Activated CD8-positive, alpha-beta T cell treated with anti-CD3 and anti-CD28 coated beads for 36 hours (primary cell): ENCODE measurements at regions not wholly inside any gene's neighbourhood (a gene's known extent, or its start where the extent isn't known, plus 50 kb on each side); places are given as distances from the start of the nearest gene placed in this dataset.

Experiments
- ATAC-seq: fragments of 200-7000 bp; cut with Tn5 transposase; one replicate; pipeline ENCODE4 v1.10.0; 2021; ENCODE audit warnings: mild to moderate bottlenecking, moderate library complexity
- CTCF ChIA-PET: fragments of 350-600 bp; sonication (Branson Sonifier 250); formaldehyde crosslinking; loops from one replicate; lab custom pipeline; 2021; ENCODE audit warnings: antibody characterized with exemption; lab: Charles Lee
- POLR2A ChIA-PET: fragments of 350-600 bp; sonication (Branson Sonifier 250); formaldehyde crosslinking; loops from one replicate; lab custom pipeline; 2021; ENCODE audit warnings: antibody characterized with exemption; lab: Charles Lee
- DNase-seq: peaks from one replicate; pipeline ENCODE4 v3.0.0-alpha.2; 2020
- H3K27ac Mint-ChIP-seq: one replicate; pipeline ENCODE4 v1.8.0; 2021; ENCODE audit warnings: mild to moderate bottlenecking, mixed read lengths
- H3K27me3 Mint-ChIP-seq: one replicate; pipeline ENCODE4 v1.8.0; 2021; ENCODE audit warnings: mixed read lengths
- H3K36me3 Mint-ChIP-seq: one replicate; pipeline ENCODE4 v1.8.0; 2021; ENCODE audit warnings: low read depth, mixed read lengths
- H3K4me1 Mint-ChIP-seq: one replicate; pipeline ENCODE4 v1.8.0; 2021; ENCODE audit warnings: low read depth, mixed read lengths
- H3K4me3 Mint-ChIP-seq: one replicate; pipeline ENCODE4 v1.8.0; 2021; ENCODE audit warnings: mild to moderate bottlenecking, moderate library complexity, mixed read lengths
- H3K9me3 Mint-ChIP-seq: one replicate; pipeline ENCODE4 v1.8.0; 2021; ENCODE audit warnings: mixed read lengths
- intact Hi-C: fragments of 100-400 bp; cut with micrococcal nuclease; formaldehyde crosslinking; loops from one replicate; pipeline ENCODE4 v1.10.0; 2022
- TF ChIP-seq, protein P1 (sequence below): fragments of 200-600 bp; IDR thresholded peaks from one replicate; pipeline ENCODE4 v1.8.0; 2022; ENCODE audit warnings: antibody characterized with exemption, mild to moderate bottlenecking

DNA sequence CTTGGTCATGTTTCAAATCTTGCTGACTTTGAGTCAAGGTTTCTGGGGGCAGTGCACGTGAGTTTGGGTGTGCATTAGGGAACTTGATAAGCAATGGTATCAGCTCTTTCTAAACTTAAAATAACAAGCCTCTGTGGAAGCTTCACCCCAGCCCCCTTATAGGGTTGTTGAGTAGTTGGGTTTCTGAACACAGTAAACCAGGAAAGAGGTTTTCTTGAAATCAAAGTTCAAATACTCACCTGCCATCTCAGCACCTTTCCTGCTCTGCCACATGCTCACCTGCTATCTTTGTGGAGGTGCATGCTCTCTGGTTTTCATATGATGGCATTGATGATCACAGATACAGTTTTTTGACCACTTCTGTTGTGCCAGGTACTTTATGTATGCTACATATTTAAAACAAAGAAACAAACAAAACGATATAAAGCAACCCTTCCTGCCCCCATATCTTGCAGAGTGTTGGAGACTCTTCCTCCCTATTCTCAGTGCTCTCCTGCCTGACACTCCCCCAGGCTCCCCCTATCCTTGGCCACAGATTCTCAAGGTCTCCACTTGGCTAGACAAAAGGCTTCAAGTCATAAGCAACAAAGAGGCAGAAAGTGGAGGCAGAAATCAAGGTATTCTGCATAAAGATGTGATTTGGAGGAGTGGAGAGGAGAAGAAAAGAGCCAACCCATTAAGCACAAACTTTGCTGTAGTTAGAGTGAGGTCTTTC is 360.6 kb downstream of the CYRIA start:
- ATAC-seq, result no peak
- POLR2A ChIA-PET, result no interaction called here
- Mint-ChIP-seq H3K36me3 (no peaks in the 10 kb centered on the region), H3K4me3 (no peak overlapping the region), H3K27me3 (peaks cover 13% of the 10 kb centered on the region), H3K4me1 (peaks cover 3% of the 10 kb centered on the region), H3K9me3 (peaks cover 5% of the 10 kb centered on the region), H3K27ac (no peak overlapping the region)
- intact Hi-C loops, result no loop called here
- CTCF ChIA-PET, result no interaction called here
- DNase-seq, result no peak
- TF ChIP-seq, protein P1, sequence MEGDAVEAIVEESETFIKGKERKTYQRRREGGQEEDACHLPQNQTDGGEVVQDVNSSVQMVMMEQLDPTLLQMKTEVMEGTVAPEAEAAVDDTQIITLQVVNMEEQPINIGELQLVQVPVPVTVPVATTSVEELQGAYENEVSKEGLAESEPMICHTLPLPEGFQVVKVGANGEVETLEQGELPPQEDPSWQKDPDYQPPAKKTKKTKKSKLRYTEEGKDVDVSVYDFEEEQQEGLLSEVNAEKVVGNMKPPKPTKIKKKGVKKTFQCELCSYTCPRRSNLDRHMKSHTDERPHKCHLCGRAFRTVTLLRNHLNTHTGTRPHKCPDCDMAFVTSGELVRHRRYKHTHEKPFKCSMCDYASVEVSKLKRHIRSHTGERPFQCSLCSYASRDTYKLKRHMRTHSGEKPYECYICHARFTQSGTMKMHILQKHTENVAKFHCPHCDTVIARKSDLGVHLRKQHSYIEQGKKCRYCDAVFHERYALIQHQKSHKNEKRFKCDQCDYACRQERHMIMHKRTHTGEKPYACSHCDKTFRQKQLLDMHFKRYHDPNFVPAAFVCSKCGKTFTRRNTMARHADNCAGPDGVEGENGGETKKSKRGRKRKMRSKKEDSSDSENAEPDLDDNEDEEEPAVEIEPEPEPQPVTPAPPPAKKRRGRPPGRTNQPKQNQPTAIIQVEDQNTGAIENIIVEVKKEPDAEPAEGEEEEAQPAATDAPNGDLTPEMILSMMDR, result no peak

DNA sequence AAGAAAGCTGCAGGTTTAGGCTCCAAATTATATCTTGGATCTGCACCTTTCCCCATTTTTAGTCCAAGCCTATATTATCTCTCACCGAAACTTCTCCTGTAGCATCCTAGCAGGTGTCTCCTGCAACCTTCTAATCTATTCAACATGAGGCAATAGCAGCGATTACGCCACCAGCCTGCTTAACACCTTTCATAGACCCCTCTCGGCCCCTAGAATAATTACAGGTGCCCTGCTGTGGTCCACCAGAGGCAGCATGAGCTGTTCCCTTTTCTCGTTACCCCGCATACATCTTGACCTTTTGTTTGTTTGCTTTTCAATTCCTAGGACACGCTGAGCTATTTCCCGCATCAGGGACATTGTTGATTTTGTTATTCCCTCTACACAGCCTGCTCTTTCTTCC is 361.9 kb downstream of the CYRIA start:
- H3K4me1 Mint-ChIP-seq, result peaks cover 3% of the 10 kb centered on the region
- TF ChIP-seq, protein P1, result no peak
- POLR2A ChIA-PET, result no interaction called here
- intact Hi-C loops, result no loop called here
- no peak for ATAC-seq
- H3K27me3 Mint-ChIP-seq, result peaks cover 13% of the 10 kb centered on the region
- H3K4me3 Mint-ChIP-seq, result no peak overlapping the region
- no peak overlapping the region for H3K27ac Mint-ChIP-seq
- no peaks in the 10 kb centered on the region for H3K36me3 Mint-ChIP-seq
- DNase-seq, result no peak
- CTCF ChIA-PET, result no interaction called here
- H3K9me3 Mint-ChIP-seq, result peaks cover 5% of the 10 kb centered on the region

DNA sequence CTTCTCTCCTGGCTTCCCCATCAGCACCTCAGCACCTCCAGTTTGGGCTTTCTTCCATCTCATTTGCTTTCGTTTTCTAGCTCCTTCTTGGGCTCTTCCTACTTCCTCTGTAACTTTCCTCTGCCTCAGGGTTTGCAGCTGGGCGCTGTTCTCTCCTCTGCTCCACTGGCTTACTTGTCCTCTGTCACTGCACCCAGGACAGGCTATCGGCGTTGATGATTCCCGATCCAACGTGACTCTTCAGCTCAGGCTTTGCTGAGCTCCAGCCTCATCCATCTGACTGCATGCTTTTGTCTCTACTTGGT is 362.4 kb downstream of the CYRIA start:
- Mint-ChIP-seq H3K27ac (no peak overlapping the region), H3K4me3 (no peak overlapping the region), H3K27me3 (peaks cover 13% of the 10 kb centered on the region), H3K9me3 (peaks cover 5% of the 10 kb centered on the region), H3K36me3 (no peaks in the 10 kb centered on the region), H3K4me1 (peaks cover 3% of the 10 kb centered on the region)
- POLR2A ChIA-PET, result no interaction called here
- no peak for DNase-seq
- CTCF ChIA-PET, result no interaction called here
- intact Hi-C loops, result no loop called here
- TF ChIP-seq, protein P1, result no peak
- ATAC-seq, result no peak

DNA sequence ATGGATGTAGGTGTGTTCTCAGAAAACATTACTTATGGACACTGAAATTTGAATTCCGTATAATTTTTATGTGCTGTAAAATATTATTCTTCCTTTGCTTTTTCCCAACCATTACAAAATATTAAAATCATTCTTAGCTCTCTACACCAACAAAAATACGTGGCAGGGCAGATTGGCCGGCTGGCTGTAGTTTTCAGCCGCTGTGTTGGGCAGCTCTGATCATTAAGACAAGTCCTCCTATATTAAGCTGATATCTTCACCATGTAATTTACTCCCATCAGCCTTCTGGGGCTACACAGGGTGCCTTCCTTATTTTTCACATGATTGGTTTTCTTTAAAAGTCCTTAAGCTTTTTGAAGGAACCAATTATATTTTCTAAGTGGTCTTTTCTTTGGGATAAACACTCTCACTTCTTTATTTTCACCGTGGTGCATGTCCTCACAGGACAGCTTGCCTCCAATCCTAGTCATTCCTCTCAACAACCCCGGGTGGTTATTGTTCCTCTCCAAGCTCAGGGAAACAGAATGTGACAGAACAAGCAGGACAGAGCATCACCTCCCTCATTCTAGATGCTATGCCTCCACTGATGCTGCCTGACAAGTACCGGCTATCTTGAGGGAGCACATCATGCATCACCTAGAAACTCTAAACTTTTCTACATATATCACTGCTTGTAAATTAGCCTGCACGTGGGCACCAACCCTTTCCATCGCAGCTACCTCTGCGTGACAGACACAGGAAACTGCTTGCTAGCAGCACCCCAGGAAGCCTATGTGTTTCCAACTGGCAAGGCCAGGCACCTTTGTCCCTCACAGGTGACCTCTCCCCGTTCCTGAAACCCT is 362.3 kb downstream of the MYCN start:
- ChIA-PET POLR2A (interaction anchor here (0.7 kb wide), 1 partner anchor 35 kb away, joined by 4 read pairs; no protein-coding TSS in a partner anchor), CTCF (no interaction called here)
- DNase-seq (no peak), ATAC-seq (no peak)
- intact Hi-C loops, result no loop called here
- H3K27me3 Mint-ChIP-seq, result peaks cover 11% of the 10 kb centered on the region
- TF ChIP-seq, protein P1, result no peak
- H3K4me3 Mint-ChIP-seq, result no peak overlapping the region
- peaks cover 5% of the 10 kb centered on the region for H3K9me3 Mint-ChIP-seq
- peaks cover 3% of the 10 kb centered on the region for H3K4me1 Mint-ChIP-seq
- no peaks in the 10 kb centered on the region for H3K36me3 Mint-ChIP-seq
- H3K27ac Mint-ChIP-seq, result no peak overlapping the region

DNA sequence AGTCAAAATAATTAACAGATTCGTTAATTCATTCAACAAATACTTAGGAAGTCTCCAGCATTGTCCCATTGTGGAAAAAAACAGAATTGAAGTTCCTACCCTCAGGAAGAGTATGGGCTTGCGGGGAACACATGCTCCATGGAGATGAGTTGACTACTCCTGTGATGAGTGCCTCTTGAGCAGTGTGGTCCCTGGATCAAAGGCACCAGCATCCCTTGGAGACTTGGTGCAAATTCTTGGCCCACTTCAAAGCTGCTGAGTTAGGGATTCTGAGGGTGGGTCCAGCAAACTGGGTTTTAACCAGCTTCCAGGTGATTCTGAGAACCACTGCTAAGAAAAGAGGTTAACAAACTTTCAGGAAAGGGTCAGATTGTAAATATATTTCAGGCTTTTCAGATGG is 361.6 kb downstream of the MYCN start:
- intact Hi-C loops, result no loop called here
- TF ChIP-seq, protein P1, result no peak
- no peak overlapping the region for H3K4me3 Mint-ChIP-seq
- POLR2A ChIA-PET, result interaction anchor here (0.7 kb wide), 1 partner anchor 34 kb away, joined by 4 read pairs; no protein-coding TSS in a partner anchor
- no peaks in the 10 kb centered on the region for H3K36me3 Mint-ChIP-seq
- peaks cover 5% of the 10 kb centered on the region for H3K9me3 Mint-ChIP-seq
- DNase-seq (no peak), ATAC-seq (no peak)
- peaks cover 11% of the 10 kb centered on the region for H3K27me3 Mint-ChIP-seq
- no peak overlapping the region for H3K27ac Mint-ChIP-seq
- CTCF ChIA-PET, result no interaction called here
- H3K4me1 Mint-ChIP-seq, result peaks cover 3% of the 10 kb centered on the region
